Stimulated activated CD4-positive, alpha-beta T cell treated with anti-CD3 and anti-CD28 coated beads, TNF-alpha, amount 100 ng/mL, for 24 hours (primary cell): ENCODE measurements at regions not wholly inside any gene's neighbourhood (a gene's known extent, or its start where the extent isn't known, plus 50 kb on each side); places are given as distances from the start of the nearest gene placed in this dataset.
"Not testable (repeated sequence)": the region's sequence is repeated elsewhere in the genome, so short reads cannot be mapped to it uniquely, and the experiment has no call there.

ENCODE experiments used
- DNase-seq, 3 experiments: peaks; one replicate each; pipeline ENCODE4 v3.0.0-alpha.2; 2020; ENCODE audit warnings: low read depth in 3 of 3

DNA sequence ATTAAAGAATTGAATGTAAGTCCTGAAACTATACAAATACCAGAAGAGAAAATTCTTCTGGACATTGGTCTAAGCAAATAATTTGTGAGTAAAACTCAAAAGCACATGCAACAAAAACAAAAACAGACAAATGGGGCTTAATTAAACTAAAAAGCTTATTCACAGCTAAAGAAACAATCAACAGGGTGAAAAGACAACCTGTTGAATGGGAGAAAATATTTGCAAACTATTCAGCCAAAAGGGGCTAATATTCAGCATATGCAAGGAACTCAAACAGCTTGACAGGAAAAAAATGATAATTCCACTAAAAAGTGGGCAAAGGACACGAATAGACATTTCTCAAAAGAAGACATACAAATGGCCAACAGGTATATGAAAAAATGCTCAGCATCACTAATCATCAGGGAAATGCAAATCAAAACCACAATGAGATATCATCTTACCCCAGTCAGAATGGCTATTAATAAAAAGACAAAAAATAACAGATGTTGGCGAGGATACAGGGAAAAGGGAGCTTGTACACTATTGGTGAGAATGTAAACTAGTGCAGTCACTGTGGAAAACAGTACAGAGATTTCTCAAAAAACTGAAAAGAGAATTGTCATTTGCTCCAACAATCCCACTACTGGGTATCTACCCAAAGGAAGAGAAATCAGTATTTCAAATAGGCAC is 177.5 kb upstream of the RTL1 start:
- DNase-seq = no peak

DNA sequence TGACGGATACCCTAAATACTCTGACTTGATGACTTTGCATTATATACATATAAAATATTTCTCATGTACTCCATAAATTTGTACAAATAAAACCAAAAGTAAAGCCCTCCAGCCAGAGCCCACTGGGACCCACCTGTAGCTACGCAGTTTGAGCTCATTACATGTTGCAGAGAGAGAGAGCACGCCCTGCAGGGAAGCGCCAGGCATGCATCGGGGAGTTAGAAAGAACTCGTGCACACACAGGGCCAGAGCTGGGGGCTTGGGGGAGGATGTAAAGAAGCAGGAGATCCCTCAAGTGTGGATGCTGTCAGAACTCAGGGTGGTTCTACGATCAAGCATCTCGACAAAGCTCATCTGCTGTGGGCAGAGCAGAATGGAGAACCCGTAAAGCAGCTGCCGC is 178.5 kb upstream of the RTL1 start:
- no peak for DNase-seq

DNA sequence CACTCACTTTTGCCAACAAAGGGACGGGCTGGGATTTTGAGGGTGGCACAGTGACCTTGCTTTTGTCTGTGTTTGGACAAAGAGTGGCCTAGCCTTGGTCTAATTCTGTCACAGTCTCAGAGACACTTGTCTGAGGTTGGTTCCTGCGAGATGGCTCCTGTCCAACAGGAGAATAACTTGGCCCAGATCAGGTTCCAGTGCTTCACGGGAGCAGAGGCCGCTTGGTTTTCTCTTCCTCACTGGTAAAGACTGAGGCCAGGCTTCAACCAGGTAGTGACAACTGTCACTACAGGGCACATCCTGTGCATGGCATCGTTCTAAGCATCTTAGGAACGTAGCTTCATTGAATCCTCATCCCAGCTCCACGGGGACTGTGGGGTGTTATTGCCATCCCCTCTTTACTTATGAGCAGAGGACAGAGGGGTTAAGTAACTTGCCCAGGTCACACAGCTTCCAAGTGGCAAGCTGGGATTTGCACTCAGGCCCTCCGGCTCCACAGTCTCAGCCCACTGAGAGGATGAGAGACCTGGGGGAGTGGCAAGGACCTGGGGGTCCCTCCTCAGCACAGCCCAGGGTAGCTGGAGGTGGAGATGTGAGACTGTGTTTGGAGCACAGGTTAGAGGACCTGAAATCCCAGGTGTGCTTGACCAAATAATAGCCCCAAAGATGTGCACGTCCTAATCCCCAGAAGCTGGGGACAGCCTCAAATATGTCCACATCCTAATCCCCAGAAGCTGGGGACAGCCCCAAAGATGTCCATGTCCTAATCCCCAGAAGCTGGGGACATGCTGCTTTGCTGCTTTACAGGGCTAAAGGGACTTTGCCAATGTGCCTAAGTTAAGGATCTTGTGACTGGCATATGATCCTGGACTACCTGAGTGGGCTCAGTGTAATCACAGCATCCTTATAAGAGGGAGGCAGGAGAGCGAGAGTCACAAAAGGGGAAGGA is 179.2 kb upstream of the RTL1 start:
- DNase-seq = no peak

DNA sequence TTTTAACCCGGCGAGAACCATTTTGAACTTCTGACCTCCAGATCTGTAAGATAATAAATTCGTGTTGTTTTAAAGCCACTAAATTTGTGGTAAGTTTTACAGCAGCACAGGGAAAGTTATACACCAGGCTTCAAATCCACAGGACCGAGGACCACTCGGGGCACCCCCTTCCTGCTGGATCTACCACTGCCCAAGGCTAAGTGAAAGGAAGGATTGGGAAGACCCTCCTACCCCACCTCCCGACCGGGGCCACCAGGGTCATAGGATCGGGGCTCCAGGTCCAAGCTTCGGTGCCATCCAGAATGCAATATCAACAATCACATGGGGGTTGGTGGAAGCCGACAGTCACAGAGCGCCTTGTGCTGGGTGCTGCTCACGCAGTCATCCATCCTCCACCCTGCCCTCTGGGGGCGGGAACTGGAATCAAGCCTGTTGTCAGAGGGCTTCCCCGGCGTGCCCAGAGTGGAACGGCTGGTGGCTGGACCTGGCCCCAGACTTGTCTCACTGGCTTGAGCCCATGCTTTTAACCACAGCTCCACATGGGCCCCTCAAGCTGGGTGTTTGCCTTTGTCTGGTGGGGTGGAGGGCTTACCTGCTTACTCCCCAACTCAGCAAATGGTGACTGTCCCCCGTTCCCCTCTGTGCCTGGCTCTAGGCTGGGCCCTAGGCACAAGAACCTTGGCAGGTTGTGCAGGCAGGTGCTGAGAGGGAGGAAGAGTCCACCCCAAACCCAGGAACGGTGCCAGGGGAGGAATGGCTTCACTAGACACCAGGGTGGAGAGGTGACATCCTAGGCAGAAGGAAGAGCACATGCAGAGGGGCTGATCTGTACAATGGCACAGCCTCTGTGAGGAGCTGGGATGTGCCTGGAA is 180.3 kb upstream of the RTL1 start:
- DNase-seq = no peak

DNA sequence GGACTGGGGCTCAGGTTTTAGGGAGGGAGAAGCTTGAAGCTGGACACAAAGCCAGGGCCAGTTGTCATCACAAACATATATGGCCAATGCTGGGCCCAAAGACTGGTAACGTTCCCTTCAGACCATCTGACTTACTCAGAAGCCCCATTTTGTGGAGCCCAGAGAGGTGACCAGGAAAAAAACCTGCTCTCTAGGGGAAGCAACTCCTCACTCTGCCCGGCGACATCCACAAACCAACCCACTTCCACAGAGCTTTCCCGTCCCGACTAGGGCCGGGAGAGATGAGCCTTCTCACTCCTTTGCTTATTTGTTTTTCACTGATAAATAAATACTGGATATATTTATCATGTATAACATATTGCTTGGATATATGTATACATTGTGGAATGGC is 180.9 kb upstream of the RTL1 start:
- DNase-seq = no peak

DNA sequence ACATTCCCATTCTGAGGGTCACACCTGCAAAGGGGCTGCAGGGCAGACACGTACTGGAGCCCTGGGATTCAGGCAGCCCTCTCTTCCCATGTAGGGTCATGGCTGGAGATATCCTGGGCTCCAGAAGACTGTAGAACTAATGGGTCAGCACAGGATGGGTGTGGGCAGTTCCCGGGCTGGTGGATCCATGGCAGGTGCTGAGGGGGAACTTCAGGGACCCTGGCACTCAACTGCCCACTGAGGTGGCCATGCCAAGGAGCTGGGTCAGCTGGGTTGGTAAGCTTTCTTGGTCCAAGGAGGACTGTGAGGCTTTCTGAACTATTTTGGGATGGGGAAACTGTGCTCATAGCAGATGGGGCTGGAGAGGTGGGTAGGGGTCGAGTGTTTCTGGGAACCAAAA is 183.4 kb upstream of the RTL1 start:
- no peak for DNase-seq

DNA sequence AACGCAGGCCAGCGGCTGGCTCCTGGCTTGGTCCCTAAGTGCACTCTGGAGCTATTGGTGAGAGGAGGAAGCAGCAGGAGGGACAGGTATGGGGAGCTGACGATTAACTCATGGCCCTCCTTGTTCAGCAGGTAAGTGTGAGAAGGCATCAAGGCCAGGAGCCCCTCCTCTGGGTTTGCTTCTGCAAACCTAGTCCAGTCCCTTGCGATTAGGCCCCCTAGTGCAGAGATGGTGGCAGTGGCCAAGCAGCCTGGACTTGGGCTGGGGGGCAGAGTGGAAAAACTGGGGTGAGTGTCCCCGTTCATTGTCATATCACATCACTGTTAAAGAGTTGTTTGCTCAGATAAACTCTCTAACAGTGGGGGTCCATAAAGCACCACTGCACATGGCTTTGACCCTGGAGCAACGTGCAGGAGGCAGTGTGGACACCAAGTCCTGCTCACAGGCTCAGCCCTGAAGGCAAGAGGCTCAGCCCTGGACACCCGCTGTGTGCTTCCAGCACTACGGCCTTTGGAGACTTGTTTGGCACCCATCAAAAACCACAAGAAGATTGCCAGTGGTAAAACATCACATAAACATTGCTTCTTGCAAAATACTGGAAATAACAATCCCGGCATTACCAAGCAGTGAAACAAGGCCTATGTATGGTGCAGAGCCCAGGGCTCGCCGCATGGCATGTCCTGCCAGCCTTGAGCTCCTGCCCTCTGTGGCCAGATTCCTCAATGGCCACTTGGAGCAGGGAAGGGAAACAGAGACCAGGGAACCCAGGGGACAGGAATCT is 184.3 kb upstream of the RTL1 start:
- DNase-seq = no peak

DNA sequence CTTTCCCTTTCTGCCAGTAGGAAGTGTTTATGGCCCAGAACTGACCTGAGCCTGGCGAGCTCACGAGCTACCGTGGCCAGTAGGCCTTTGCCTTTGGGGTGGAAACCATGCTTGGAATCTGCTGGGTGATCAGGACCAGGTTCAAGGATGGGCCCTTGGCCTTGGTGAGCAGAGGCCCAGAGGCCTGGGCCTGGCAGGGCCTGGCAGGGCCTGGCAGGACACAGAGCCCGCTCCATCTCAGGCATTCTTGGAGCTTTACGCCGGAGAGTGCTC is 184.8 kb upstream of the RTL1 start:
- DNase-seq = no peak

DNA sequence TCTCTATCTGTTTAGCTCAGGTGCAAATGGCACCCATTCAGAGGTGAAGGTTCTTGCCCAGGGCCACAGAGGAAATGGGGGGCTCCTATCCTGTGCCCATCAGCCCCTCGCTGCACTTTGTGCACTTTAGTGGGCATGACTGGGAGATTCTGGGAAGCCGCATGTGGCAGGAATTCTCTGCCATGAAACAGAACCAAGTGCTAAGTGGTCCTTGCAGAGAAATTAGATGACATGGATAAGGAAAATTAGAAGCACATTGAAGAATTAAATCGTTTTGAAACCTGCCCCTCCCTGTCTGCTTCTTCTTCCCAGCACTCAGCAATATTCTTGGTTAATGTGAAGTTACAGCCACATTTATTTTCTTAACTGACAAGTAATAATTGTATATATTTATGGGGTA is 185.2 kb upstream of the RTL1 start:
- DNase-seq = no peak

DNA sequence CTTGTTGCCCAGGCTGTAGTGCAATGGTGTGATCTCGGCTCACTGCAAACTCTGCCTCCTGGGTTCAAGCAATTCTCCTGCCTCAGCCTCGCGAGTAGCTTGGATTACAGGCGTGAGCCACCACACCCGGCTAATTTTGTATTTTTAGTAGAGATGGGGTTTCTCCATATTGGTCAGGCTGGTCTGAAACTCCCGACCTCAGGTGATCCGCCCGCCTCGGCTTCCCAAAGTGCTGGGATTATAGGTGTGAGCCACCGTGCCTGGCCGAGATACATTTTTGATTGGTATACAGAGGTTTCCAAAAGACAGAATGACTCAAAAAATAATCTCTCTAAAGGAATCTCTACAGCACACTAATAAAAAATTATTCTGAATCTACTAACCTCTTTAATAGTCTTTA is 187.0 kb upstream of the RTL1 start:
- DNase-seq = not testable (repeated sequence)

DNA sequence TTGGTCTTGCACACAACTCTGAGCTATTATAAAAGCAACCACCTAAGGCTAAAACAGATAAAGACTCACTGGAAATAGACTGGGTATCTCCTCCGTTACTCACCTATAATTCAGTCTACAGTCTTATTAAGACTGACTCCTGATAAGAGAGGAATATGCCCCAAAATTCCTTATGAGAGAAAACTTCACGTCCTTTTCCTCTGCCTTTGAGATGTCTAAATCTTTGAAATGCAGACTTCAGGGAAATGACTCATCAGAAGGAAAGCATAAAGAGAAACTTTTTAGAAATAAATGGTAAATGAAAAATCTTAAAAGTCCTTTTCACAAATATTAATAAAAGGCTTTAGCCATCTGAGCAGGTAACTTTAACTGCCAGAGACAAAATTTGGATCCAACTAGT is 187.5 kb upstream of the RTL1 start:
- no peak for DNase-seq

DNA sequence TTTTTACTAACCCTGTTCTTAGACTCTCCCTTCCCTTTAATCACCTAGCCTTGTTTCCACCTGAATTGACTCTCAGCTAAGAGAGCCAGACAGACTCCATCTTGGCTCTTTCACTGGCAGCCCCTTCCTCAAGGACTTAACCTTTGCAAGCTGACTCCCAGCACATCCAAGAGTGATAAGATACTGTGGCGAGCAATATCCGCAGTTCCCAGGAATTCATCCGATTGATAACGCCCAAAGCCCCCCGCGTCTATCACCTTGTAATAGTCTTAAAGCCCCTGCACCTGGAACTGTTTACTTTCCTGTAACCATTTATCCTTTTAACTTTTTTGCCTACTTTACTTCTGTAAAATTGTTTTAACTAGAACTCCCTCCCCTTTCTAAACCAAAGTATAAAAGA is 191.4 kb upstream of the RTL1 start:
- not testable (repeated sequence) for DNase-seq

DNA sequence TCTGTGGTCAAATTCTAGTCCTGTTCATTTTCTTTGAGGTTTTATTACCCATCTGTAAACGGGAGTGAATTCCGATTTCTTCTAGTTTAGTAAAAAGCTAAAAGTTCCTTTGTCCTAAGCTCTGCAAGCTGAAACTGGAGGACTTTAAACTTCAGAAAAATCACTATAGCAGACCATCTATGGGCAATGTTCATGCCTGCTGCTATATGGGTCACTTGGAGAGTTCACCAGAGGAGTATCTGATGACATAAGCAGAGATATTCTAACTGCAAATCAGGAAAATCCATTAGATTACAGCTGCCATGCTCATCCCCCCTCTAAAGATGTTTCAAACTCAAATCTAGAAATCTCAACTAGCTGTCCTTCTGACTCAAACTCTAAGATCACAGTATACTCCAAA is 193.0 kb upstream of the RTL1 start:
- no peak for DNase-seq

DNA sequence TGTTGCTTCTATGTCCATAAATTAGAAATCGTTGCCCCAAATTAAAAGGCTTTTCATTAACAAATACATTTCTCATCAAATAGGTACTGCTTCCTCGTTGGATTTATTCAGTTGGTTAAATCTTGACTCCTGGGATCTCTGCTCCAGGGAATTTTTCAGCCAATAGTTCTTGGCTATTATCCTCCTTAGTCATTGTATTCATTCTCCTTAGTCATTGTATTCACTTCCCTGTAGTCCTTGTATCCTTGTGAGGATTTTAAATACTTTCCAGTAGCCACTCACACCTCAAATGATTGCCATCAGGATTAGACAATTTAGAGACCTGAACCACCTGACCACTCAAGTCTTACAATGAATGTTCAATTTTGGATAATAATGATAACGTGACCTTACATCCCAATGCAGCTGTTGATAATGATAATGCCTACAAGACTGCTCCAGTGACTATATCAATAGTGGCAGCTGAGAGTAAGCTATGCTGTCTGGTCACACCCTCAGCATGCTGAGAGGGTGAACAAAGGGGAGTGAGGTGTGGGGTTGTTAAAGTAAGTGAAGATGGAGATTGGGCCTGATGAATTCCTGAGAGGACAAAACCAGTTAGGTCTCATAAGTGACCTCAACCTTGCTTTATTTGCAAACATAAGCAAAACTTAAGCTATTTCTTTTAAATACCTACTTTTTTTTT is 193.7 kb upstream of the RTL1 start:
- no peak for DNase-seq

DNA sequence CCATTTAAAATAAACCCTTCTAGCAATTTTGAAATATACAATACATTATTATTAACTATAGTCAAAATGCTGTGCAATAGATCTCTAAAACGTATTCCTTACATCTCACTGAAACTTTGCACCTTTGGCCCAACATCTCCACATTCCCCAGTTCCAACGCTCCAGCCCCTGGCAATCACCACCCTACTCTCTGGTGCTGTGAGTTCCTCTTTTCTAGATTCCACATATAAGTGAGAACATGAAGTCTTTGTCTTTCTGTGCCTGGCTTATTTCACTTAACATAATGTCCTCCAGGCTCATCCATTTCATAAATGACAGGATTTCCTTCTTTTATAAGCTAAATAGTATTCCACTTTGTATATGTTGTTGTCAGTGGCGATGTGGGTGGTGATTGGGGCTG is 194.7 kb upstream of the RTL1 start:
- no peak for DNase-seq

DNA sequence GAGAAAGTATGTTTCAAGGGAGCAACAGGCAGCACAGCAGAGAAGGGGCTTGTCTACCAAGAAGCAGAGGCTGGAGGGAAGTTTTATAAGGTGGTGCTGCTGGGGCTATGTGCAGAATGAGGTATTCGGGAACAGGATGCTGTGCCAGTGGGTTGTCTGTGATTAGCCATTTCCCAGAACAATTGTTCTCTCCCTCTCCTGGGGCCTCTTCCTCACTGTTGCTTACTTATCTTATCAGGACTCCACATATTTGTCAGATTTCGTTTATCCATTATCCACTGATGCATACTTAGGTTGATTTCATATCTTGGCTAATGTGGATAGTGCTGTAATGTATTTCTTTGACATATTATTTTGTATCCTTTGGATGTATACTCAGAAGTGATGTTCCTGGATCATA is 195.1 kb upstream of the RTL1 start:
- no peak for DNase-seq

DNA sequence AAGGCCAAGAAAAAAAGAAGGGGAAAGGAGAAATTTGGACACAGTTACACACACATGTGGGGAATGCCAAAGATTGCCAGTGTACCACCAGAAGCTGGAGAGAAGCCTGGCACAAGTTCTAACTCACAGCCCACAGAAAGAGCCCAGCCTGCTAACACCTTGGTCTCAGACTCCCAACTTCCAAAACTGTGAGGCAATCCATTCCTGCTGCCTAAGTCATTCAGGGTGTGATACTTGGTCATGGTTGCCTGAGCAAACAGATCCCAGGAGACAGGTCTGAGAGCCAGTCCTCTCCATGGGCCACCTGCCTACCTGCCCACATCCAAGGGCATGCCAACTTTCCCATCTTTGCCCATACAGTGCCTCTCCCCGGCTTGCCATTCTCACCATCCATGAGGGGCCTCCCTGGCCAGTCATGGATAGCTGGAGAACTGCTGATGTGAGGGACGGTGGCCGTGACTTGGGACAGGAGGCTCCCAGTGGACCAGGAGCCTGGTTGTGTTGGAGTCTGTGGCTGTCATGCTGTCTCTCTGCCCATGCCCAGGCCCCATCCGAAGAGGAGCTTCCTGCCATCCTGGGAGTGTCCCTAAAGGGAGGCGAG is 198.0 kb upstream of the RTL1 start:
- no peak for DNase-seq

DNA sequence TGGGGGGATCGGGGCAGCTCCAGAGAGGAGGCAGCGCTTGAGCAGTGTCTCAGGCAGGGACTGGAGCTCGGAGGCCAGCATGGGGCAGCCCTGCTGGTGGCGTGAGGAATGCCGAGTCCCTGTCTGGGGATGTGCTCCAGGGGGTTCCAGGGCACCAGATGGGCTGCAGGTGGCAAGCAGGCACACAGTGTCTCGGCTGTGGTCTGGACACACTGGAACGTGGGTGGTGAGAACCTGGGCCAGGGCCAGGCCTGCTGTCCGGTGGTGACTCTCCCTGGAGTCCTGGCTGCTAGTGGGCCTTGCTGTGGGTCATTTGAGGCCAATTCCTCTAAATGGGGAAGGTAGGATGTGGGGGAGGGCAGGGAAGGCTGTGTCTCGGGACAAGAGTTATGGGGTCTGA is 199.4 kb upstream of the RTL1 start:
- no peak for DNase-seq

DNA sequence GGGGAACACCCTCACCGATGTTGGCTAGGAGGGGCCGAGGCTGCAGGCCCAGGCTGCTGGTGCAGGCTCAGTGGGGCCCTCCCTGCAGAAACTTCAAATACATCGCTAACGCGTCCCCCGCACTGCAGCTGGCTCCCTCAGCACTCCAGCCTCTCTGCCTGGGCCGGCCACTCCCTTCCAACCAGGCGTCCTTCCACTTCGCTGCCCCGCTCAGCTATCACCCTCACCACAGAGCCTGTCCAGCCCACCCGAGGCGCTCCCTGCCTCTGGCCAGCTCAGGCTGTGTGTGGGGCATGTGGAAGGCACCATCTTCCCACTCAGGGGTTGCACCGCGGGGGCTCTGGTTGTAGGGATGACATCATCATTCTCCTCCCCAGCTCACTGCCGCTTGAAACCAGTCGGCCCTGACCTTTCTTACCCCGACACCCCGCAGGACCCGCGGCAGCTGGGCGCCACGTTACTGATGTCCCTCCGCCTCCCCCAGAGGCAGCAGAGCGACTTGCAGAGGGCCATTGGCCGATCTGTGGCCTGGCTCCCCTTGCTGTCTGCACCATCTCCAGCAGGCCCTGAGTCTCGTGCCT is 199.9 kb upstream of the RTL1 start:
- no peak for DNase-seq

DNA sequence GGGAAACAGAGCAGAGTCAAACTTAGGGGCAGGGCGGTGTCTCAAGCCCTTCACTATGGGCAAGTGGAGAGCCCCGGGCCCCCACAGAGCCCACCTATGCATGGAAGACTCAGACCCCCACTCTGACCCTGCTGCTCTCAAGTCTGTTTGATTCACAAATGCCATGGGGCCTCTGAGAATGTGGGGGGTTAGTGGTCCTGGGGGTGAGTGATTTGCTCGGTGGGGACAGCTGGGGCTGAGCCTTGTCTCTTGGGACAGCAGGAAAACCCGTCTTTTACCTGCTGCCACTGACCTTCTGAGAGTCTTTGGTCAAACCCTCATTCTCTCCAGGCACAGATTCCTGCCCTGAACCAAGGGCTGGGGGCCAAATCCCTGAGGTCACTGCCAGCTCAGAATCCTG is 201.0 kb upstream of the RTL1 start:
- no peak for DNase-seq

DNA sequence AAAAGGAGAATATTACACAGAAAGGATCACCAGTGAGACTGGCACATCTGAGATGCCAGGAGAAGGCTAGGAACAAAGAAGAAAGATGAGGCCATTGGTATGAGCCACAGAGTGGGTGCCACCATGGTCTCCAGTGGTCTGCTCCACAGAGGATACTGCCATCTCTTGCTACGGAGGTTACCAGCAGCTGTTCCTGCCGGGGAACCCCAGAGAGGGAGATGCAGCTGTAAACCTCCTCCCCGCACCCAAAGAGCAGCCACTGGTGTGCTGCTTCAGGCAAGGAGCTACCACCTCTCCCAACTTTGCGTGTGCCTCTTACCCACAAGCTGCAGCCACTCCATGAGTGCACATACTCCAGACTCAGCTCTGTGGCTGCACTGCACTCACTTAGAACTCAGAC is 201.5 kb upstream of the RTL1 start:
- DNase-seq = no peak
